ENCODE measurements at regions not wholly inside any gene's neighbourhood (a gene's known extent, or its start where the extent isn't known, plus 50 kb on each side); places are given as distances from the start of the nearest gene placed in this dataset.

DNA sequence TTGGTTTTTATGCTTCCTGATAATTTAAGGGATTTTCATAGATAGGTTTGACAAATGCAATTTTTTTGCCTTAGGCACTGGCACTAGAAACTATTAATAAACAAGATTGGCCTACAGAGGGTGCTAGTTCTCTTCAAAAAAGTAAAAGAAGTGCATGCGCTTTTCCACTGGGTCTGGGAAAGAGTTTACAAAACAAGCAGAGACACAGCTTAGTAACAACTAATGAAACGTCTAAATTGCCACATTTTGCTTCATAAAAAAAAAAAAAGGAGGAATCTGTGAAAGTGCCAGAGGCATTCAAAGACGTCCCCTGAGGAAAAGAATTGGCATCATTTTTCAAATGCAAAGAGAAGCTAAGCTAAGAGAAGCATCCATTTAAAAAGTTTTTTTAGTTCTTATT is 58.3 kb upstream of the EEA1 start:
- H3K36me3 ChIP-seq (ENCODE audit: low read depth), result no peaks in the 10 kb centered on the region
- H3K27me3 ChIP-seq (ENCODE audit: insufficient read depth, poor library complexity, severe bottlenecking), result no peaks in the 10 kb centered on the region
- no peak overlapping the region for H3K27ac ChIP-seq (ENCODE audit: poor library complexity, severe bottlenecking)
- no peak overlapping the region for H3K4me3 ChIP-seq (ENCODE audit: severe bottlenecking)
- ATAC-seq (ENCODE audit: low read depth) (peak; percentile 44; the same call in 1 of the 3 replicates), DNase-seq (ENCODE audit: low spot score) (no peak)
- TF ChIP-seq, protein P1, sequence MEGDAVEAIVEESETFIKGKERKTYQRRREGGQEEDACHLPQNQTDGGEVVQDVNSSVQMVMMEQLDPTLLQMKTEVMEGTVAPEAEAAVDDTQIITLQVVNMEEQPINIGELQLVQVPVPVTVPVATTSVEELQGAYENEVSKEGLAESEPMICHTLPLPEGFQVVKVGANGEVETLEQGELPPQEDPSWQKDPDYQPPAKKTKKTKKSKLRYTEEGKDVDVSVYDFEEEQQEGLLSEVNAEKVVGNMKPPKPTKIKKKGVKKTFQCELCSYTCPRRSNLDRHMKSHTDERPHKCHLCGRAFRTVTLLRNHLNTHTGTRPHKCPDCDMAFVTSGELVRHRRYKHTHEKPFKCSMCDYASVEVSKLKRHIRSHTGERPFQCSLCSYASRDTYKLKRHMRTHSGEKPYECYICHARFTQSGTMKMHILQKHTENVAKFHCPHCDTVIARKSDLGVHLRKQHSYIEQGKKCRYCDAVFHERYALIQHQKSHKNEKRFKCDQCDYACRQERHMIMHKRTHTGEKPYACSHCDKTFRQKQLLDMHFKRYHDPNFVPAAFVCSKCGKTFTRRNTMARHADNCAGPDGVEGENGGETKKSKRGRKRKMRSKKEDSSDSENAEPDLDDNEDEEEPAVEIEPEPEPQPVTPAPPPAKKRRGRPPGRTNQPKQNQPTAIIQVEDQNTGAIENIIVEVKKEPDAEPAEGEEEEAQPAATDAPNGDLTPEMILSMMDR (IDR thresholded peaks at IDR 0.05; ENCODE audit: poor library complexity, severe bottlenecking), result peak; percentile 81
- no peaks in the 10 kb centered on the region for H3K9me3 ChIP-seq (ENCODE audit: severe bottlenecking)
- H3K4me1 ChIP-seq (ENCODE audit: insufficient read depth, poor library complexity, severe bottlenecking), result peaks cover 3% of the 10 kb centered on the region

DNA sequence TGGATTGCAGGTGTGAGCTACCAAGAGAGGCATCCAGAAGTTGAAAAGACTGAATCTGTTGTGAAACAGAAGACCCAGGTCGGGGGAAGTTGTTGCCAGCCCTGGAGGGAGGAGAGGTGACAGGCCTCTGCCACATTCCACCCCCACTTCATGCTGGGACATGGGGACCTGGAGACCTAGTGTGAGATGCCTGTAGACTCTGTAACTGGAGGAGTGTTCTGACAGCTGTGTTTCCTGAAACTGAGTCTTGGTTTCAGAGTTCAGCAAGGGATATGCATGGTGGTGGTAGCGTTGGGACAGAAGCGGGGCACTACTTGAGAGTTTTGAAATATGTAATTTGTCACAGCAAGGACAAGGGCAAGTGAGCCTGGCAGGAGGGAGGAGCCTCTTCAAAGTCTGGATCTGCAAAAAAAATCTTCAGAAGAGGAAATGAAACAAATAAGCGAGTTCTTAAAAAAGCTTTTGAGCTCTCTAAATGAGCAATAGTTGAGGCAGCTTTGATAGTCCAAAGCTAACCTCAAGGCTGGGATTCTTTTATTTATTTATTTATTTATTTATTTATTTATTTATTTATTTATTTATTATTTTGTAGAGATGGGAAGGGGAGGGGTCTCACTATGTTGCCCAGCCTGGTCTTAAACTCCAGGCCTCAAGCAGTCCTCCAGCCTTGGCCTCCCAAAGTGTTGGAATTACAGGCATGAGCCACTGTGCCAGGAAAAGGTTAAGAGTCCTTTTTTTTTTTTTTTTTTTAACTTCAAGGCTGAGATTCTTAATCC is 58.9 kb upstream of the EEA1 start:
- no peaks in the 10 kb centered on the region for H3K9me3 ChIP-seq (ENCODE audit: severe bottlenecking)
- no peak overlapping the region for H3K4me3 ChIP-seq (ENCODE audit: severe bottlenecking)
- no peak for DNase-seq (ENCODE audit: low spot score)
- H3K27ac ChIP-seq (ENCODE audit: poor library complexity, severe bottlenecking), result no peak overlapping the region
- H3K27me3 ChIP-seq (ENCODE audit: insufficient read depth, poor library complexity, severe bottlenecking), result no peaks in the 10 kb centered on the region
- peaks cover 3% of the 10 kb centered on the region for H3K4me1 ChIP-seq (ENCODE audit: insufficient read depth, poor library complexity, severe bottlenecking)
- no peaks in the 10 kb centered on the region for H3K36me3 ChIP-seq (ENCODE audit: low read depth)
- ATAC-seq (ENCODE audit: low read depth), result no peak
- TF ChIP-seq, protein P1 (IDR thresholded peaks at IDR 0.05; ENCODE audit: poor library complexity, severe bottlenecking), result no peak

DNA sequence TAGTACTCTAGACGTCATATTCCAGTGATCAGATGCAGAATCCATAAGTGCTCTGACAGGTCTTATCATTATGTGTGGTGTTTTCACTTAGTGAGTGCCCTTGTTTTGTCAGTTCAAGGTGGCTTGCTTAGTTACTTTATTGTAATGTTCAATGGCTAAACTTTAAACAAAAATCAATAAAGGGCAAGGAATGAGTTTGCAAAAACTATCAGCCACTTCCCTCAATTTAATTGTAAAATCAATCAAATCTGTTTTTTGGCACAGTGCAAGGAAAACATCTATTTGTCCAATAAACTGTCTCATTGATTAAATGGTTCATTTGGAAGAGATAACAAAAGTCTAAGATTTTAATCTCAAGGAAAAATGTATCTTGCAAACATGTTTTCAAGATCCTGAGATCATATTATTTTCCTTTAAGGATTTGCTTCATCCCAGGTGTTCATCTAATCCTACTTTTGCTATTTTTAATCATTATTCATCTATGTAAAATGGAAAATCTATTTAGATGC is 59.6 kb upstream of the EEA1 start:
- H3K36me3 ChIP-seq (ENCODE audit: low read depth), result no peaks in the 10 kb centered on the region
- H3K27me3 ChIP-seq (ENCODE audit: insufficient read depth, poor library complexity, severe bottlenecking), result no peaks in the 10 kb centered on the region
- H3K9me3 ChIP-seq (ENCODE audit: severe bottlenecking), result no peaks in the 10 kb centered on the region
- no peak overlapping the region for H3K27ac ChIP-seq (ENCODE audit: poor library complexity, severe bottlenecking)
- DNase-seq (ENCODE audit: low spot score), result no peak
- ATAC-seq (ENCODE audit: low read depth), result no peak
- H3K4me1 ChIP-seq (ENCODE audit: insufficient read depth, poor library complexity, severe bottlenecking), result peaks cover 3% of the 10 kb centered on the region
- TF ChIP-seq, protein P1 (IDR thresholded peaks at IDR 0.05; ENCODE audit: poor library complexity, severe bottlenecking), result no peak
- no peak overlapping the region for H3K4me3 ChIP-seq (ENCODE audit: severe bottlenecking)

DNA sequence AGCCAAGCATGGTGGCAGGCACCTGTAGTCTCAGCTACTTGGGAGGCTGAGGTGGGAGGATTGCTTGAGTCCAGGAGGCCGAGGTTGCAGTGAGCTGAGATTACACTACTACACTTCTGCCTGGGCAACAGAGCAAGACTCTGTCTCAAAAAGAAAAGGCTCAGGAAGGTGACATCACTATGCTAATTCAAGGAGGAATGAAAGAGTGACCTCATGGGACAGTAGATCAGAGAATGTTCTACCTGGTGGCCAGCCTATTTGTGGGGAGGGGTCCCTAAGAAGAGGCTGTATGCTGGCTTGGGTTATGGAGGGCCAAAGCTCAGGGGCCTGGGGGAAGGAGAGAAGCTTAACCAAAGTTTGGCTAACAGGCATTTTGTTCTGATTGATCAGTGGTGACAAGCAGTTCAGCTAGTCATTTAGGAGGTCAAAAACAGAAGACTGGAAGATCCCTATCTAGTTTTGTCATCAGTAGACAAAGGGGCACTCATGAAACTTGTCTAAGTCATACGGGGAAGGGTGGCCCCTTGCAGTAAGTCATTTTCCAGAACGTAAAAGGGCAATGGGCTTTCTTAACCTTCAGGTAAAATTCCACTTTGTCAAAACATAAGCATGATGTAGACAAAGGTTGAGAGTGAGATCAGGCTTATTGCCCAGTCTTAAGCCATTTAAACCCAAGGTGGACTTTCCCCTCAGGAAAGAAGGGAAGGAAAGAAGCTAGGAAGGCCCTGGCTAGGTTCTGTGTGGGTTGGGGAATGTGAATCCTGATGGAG is 60.8 kb upstream of the EEA1 start:
- Histone ChIP-seq H3K4me1 (ENCODE audit: insufficient read depth, poor library complexity, severe bottlenecking) (peaks cover 3% of the 10 kb centered on the region), H3K9me3 (ENCODE audit: severe bottlenecking) (no peaks in the 10 kb centered on the region), H3K36me3 (ENCODE audit: low read depth) (no peaks in the 10 kb centered on the region), H3K27me3 (ENCODE audit: insufficient read depth, poor library complexity, severe bottlenecking) (no peaks in the 10 kb centered on the region), H3K27ac (ENCODE audit: poor library complexity, severe bottlenecking) (no peak overlapping the region), H3K4me3 (ENCODE audit: severe bottlenecking) (no peak overlapping the region)
- DNase-seq (ENCODE audit: low spot score) (no peak), ATAC-seq (ENCODE audit: low read depth) (no peak)
- TF ChIP-seq, protein P1 (IDR thresholded peaks at IDR 0.05; ENCODE audit: poor library complexity, severe bottlenecking), result no peak
